ENCODE measurements at regions not wholly inside any gene's neighbourhood (a gene's known extent, or its start where the extent isn't known, plus 50 kb on each side); places are given as distances from the start of the nearest gene placed in this dataset.

- peaks cover 0 to 8% (median 0%) of the 10 kb centered on the region in 8 donors for H3K9me3 ChIP-seq
- 37 to 63% (median 58%) methylated on average over 2 of the region's 2 CpGs for WGBS, 5 donors
These were observed 139.2 kb upstream of the ECI2 start for GRCh38 chr6:4274382-4275082.

GRCh38 chr6:4272996-4273395 is 137.6 kb upstream of the ECI2 start:
- intact Hi-C loops (cut with DNase I; ENCODE audit: low total_unique reads), result no loop called here

More at GRCh38 chr6:4274382-4275082, 139.2 kb upstream of the ECI2 start:
- Histone ChIP-seq H3K27me3 (replicated peaks in 1 of 7) (no peaks in the 10 kb centered on the region), H3K36me3 (no peaks in the 10 kb centered on the region), H3K27ac (no peak overlapping the region), H3K4me3 (no peak overlapping the region), H3K4me1 (no peaks in the 10 kb centered on the region)
- TF ChIP-seq POLR2A (IDR thresholded peaks at IDR 0.05), result no peak
- no peak for TF ChIP-seq CTCF (IDR thresholded peaks at IDR 0.05 in 8 of 11, conservative IDR thresholded peaks at IDR 0.05 in 3 of 11)
- no peak for TF ChIP-seq POLR2AphosphoS5 (IDR thresholded peaks at IDR 0.05)
- no peak for DNase-seq
- intact Hi-C loops (cut with DNase I; ENCODE audit: low total_unique reads), result no loop called here

GRCh38 chr6:4271761-4272470 is 136.5 kb upstream of the ECI2 start:
- no peak for DNase-seq
- H3K36me3 ChIP-seq, result no peaks in the 10 kb centered on the region
- H3K27me3 ChIP-seq (replicated peaks in 1 of 7), result no peaks in the 10 kb centered on the region
- TF ChIP-seq CTCF (IDR thresholded peaks at IDR 0.05 in 8 of 11, conservative IDR thresholded peaks at IDR 0.05 in 3 of 11) (no peak), POLR2A (IDR thresholded peaks at IDR 0.05) (no peak), POLR2AphosphoS5 (IDR thresholded peaks at IDR 0.05) (no peak)
- no peak overlapping the region for H3K4me3 ChIP-seq
- intact Hi-C loops (cut with DNase I; ENCODE audit: low total_unique reads), result no loop called here
- H3K27ac ChIP-seq, result no peak overlapping the region
- H3K9me3 ChIP-seq, result no peaks in the 10 kb centered on the region
- WGBS, 5 donors, result 81 to 96% (median 90%) methylated on average over 6 of the region's 6 CpGs
- no peaks in the 10 kb centered on the region for H3K4me1 ChIP-seq

More at GRCh38 chr6:4272996-4273395, 137.6 kb upstream of the ECI2 start:
- Histone ChIP-seq H3K27me3 (replicated peaks in 1 of 7) (no peaks in the 10 kb centered on the region), H3K9me3 (peaks cover 0 to under 1% (median 0%) of the 10 kb centered on the region in 8 donors), H3K4me3 (no peak overlapping the region), H3K27ac (no peak overlapping the region), H3K4me1 (no peaks in the 10 kb centered on the region), H3K36me3 (no peaks in the 10 kb centered on the region)
- DNase-seq, result no peak
- WGBS, 5 donors, result 89 to 94% (median 91%) methylated on average over 5 to 6 of the region's 6 CpGs
- TF ChIP-seq POLR2AphosphoS5 (IDR thresholded peaks at IDR 0.05) (no peak), CTCF (IDR thresholded peaks at IDR 0.05 in 8 of 11, conservative IDR thresholded peaks at IDR 0.05 in 3 of 11) (no peak), POLR2A (IDR thresholded peaks at IDR 0.05) (no peak)

GRCh38 chr6:4270776-4271175 is 135.4 kb upstream of the ECI2 start:
- 77 to 96% (median 88%) methylated on average over 1 of the region's 1 CpG for WGBS, 5 donors
- Histone ChIP-seq H3K4me1 (no peaks in the 10 kb centered on the region), H3K4me3 (no peak overlapping the region), H3K27ac (no peak overlapping the region), H3K27me3 (replicated peaks in 1 of 7) (no peaks in the 10 kb centered on the region), H3K9me3 (no peaks in the 10 kb centered on the region), H3K36me3 (no peaks in the 10 kb centered on the region)
- no peak for DNase-seq
- intact Hi-C loops (cut with DNase I; ENCODE audit: low total_unique reads), result no loop called here
- no peak for TF ChIP-seq POLR2AphosphoS5 (IDR thresholded peaks at IDR 0.05)
- TF ChIP-seq CTCF (IDR thresholded peaks at IDR 0.05 in 8 of 11, conservative IDR thresholded peaks at IDR 0.05 in 3 of 11), result no peak
- no peak for TF ChIP-seq POLR2A (IDR thresholded peaks at IDR 0.05)

All from spleen (tissue), 11 donors.